DOHH2 (cell line): ENCODE measurements at regions not wholly inside any gene's neighbourhood (a gene's known extent, or its start where the extent isn't known, plus 50 kb on each side); places are given as distances from the start of the nearest gene placed in this dataset.

Experiments
- CTCF ChIP-seq: fragments of 200-600 bp; sonication (generic); IDR thresholded peaks from one replicate; pipeline ENCODE4 v1.5.1; 2014; ENCODE audit warnings: antibody characterized with exemption, mild to moderate bottlenecking, low read depth, low read length; ENCODE audit not compliant: poor library complexity, severe bottlenecking
- EZH2phosphoT487 ChIP-seq: fragments of 200-600 bp; sonication (generic); IDR thresholded peaks from 2 replicates; pipeline ENCODE4 v1.6.1; 2017; ENCODE audit warnings: borderline replicate concordance, mild to moderate bottlenecking, antibody characterized with exemption, low read length, moderate library complexity, mixed read lengths

- TF ChIP-seq CTCF (no peak), EZH2phosphoT487 (no peak)
Observed at GRCh38 chr2:59385971-59386370, 1144.8 kb upstream of the FANCL start.
